Cardiac muscle cell (in vitro differentiated cells and primary cell): ENCODE measurements at regions not wholly inside any gene's neighbourhood (a gene's known extent, or its start where the extent isn't known, plus 50 kb on each side); places are given as distances from the start of the nearest gene placed in this dataset.

Experiments
- DNase-seq, 2 donors: peaks; one replicate each; pipeline versions ENCODE4 v3.0.0 to v3.0.0-alpha.2; 2010 to 2017; ENCODE audit warnings: low read depth in 1 of 2, low spot score in 1 of 2
- H3K27ac ChIP-seq: fragments of 200-600 bp; sonication (generic); 2 replicates; pipeline ENCODE4 v1.5.1; 2016
- H3K27me3 ChIP-seq: fragments of 200-600 bp; sonication (generic); 2 replicates; pipeline ENCODE4 v1.6.0; 2016; ENCODE audit warnings: control low read depth
- H3K36me3 ChIP-seq: fragments of 200-600 bp; sonication (generic); 2 replicates; pipeline ENCODE4 v1.5.1; 2016; ENCODE audit warnings: control low read depth
- H3K4me1 ChIP-seq: fragments of 200-600 bp; sonication (generic); 2 replicates; pipeline ENCODE4 v1.8.1; 2017; ENCODE audit warnings: low read depth, mild to moderate bottlenecking, mixed run types
- H3K4me3 ChIP-seq: fragments of 200-600 bp; sonication (generic); 2 replicates; pipeline ENCODE4 v1.5.1; 2016; ENCODE audit warnings: mild to moderate bottlenecking
- H3K9me3 ChIP-seq: fragments of 200-600 bp; sonication (generic); 2 replicates; pipeline ENCODE4 v1.5.1; 2017; ENCODE audit warnings: low read depth, mild to moderate bottlenecking, control low read depth
- CTCF ChIP-seq: IDR thresholded peaks from 2 replicates; pipeline ENCODE4 v1.5.1; 2012; ENCODE audit warnings: low read depth, mild to moderate bottlenecking, low read length

- H3K27ac ChIP-seq = no peak overlapping the region
- peaks cover 11% of the 10 kb centered on the region for H3K27me3 ChIP-seq
- H3K4me1 ChIP-seq = peaks cover 17% of the 10 kb centered on the region
- no peaks in the 10 kb centered on the region for H3K36me3 ChIP-seq
- no peaks in the 10 kb centered on the region for H3K9me3 ChIP-seq
- H3K4me3 ChIP-seq = no peak overlapping the region
- no peak for TF ChIP-seq CTCF
- DNase-seq = no peak
These were observed 131.5 kb upstream of the ANKFN1 start for GRCh38 chr17:56021681-56022190.

GRCh38 chr17:56023851-56024250 is 129.4 kb upstream of the ANKFN1 start:
- Histone ChIP-seq H3K27ac (no peak overlapping the region), H3K4me3 (no peak overlapping the region), H3K27me3 (peaks cover 11% of the 10 kb centered on the region), H3K36me3 (no peaks in the 10 kb centered on the region), H3K4me1 (peaks cover 11% of the 10 kb centered on the region), H3K9me3 (no peaks in the 10 kb centered on the region)
- no peak for TF ChIP-seq CTCF
- no peak for DNase-seq

GRCh38 chr17:56026915-56027314 is 126.4 kb upstream of the ANKFN1 start:
- no peak for TF ChIP-seq CTCF
- H3K4me3 ChIP-seq = no peak overlapping the region

GRCh38 chr17:56028837-56029236 is 124.4 kb upstream of the ANKFN1 start:
- H3K4me1 ChIP-seq = peaks cover 7% of the 10 kb centered on the region
- H3K27ac ChIP-seq = no peak overlapping the region
- no peaks in the 10 kb centered on the region for H3K9me3 ChIP-seq
- no peak for TF ChIP-seq CTCF
- no peak for DNase-seq
- H3K36me3 ChIP-seq = no peaks in the 10 kb centered on the region
- H3K4me3 ChIP-seq = no peak overlapping the region
- peaks cover 3% of the 10 kb centered on the region for H3K27me3 ChIP-seq

More at GRCh38 chr17:56026915-56027314, 126.4 kb upstream of the ANKFN1 start:
- Histone ChIP-seq H3K4me1 (peaks cover 7% of the 10 kb centered on the region), H3K27me3 (peaks cover 11% of the 10 kb centered on the region), H3K9me3 (no peaks in the 10 kb centered on the region), H3K36me3 (no peaks in the 10 kb centered on the region), H3K27ac (no peak overlapping the region)
- DNase-seq = no peak

- Histone ChIP-seq H3K27me3 (peaks cover 3% of the 10 kb centered on the region), H3K27ac (no peak overlapping the region), H3K4me1 (peaks cover 7% of the 10 kb centered on the region), H3K36me3 (no peaks in the 10 kb centered on the region), H3K4me3 (no peak overlapping the region), H3K9me3 (no peaks in the 10 kb centered on the region)
- no peak for TF ChIP-seq CTCF
- DNase-seq = peak in 1 of 2 donors; percentile 23
These were observed 123.2 kb upstream of the ANKFN1 start for GRCh38 chr17:56030009-56030624.
